Chondrocyte (in vitro differentiated cells): ENCODE measurements at regions not wholly inside any gene's neighbourhood (a gene's known extent, or its start where the extent isn't known, plus 50 kb on each side); places are given as distances from the start of the nearest gene placed in this dataset.

Source experiments
- DNase-seq: peaks from one replicate; pipeline ENCODE4 v3.0.0; 2021; ENCODE audit warnings: mixed read lengths, low spot score
- H3K27ac Mint-ChIP-seq: one replicate; pipeline ENCODE4 v1.8.0; 2021; ENCODE audit warnings: mild to moderate bottlenecking, moderate library complexity, mixed read lengths; ENCODE audit not compliant: unreplicated experiment
- H3K27me3 Mint-ChIP-seq: 2 replicates; pipeline ENCODE4 v1.8.0; 2021; ENCODE audit warnings: low read depth, mixed read lengths
- H3K36me3 Mint-ChIP-seq: 2 replicates; pipeline ENCODE4 v1.8.0; 2021; ENCODE audit warnings: low read depth, mixed read lengths
- H3K4me1 Mint-ChIP-seq: 2 replicates; pipeline ENCODE4 v1.8.0; 2021; ENCODE audit warnings: low read depth, mild to moderate bottlenecking, mixed read lengths
- H3K4me3 Mint-ChIP-seq: one replicate; pipeline ENCODE4 v1.8.0; 2021; ENCODE audit warnings: mild to moderate bottlenecking, moderate library complexity, mixed read lengths; ENCODE audit not compliant: unreplicated experiment
- H3K9me3 Mint-ChIP-seq: 2 replicates; pipeline ENCODE4 v1.8.0; 2021; ENCODE audit warnings: low read depth, mixed read lengths
- CTCF ChIP-seq: fragments of 200-600 bp; sonication (generic); IDR thresholded peaks from 2 replicates; pipeline ENCODE4 v1.5.0; 2021; ENCODE audit warnings: antibody characterized with exemption, mild to moderate bottlenecking, moderate library complexity

DNA sequence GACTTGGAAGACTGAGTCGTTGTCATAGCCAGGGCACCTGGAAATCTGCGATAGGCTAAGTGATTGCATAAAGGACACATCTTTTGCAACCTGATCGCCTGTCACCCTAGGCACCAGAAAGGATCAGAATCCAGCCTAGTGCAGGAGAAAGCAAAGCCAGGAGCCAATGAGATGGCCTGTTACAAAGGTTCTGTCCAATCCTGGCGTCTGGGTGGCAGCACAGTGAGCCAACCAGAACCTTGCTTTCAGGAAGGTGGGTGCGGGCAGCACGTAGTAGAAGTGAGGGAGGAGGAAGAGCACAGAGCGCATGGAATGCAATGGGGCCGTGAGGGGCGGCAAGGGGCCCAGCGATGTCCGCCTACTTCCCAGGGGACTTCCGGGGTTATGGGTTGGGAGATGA is 120.4 kb upstream of the GGTLC1 start:
- TF ChIP-seq CTCF, result no peak
- Mint-ChIP-seq H3K9me3 (no peaks in the 10 kb centered on the region), H3K4me1 (peaks cover 17% of the 10 kb centered on the region), H3K27ac (no peak overlapping the region), H3K4me3 (no peak overlapping the region), H3K27me3 (no peaks in the 10 kb centered on the region), H3K36me3 (no peaks in the 10 kb centered on the region)
- no peak for DNase-seq

DNA sequence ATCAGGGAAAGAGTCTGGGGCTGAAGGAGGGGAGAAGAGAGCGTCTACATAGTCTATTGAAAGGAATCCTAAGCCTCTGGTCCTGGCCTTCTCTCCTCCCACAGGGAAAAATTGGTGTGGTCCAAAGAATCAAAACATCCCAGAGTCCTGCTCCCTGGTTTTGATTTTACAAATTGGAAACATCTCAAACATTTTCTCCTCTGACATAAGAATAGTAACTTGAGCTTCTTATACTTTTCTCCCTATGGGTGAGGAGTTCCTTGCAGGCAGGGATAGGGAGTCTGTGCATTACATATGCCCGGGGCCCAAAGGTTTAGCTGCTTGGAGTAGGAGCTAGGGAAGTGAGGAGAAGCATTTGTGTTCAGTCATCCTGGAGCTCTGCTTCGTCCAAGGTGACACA is 120.0 kb upstream of the GGTLC1 start:
- Mint-ChIP-seq H3K27me3 (no peaks in the 10 kb centered on the region), H3K36me3 (no peaks in the 10 kb centered on the region), H3K4me3 (no peak overlapping the region), H3K9me3 (no peaks in the 10 kb centered on the region), H3K4me1 (peaks cover 21% of the 10 kb centered on the region), H3K27ac (no peak overlapping the region)
- no peak for TF ChIP-seq CTCF
- no peak for DNase-seq

DNA sequence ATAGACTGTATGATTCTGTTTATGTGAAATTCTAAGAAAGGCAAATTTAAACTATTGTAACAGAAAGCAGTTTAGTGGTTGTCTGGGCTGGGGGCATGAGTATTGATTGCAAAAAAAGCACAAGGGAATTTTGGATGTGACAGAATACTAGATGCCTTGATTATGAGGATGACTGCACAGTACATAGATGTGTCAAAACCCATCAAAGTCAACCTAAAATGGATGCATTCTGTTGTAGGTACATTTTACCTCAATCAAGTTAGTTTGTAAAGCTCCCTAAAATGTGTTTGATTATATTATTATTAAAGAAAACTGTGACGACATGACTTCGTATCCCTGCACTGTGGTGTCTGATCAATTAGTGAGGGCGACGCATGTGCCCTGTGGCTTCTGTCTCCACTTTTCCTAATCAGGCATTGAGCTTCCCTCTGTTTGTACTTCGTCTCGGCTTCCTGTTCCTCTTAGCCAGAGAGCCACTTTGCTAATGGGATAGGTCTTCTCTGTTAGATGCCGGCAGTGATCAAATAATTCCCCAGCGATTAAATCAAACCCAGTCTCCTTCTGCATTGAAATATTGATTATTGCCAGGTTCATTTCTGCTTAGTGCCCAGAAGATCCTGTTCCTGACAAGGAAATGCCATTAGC is 118.3 kb upstream of the GGTLC1 start:
- H3K36me3 Mint-ChIP-seq, result no peaks in the 10 kb centered on the region
- peaks cover 34% of the 10 kb centered on the region for H3K4me1 Mint-ChIP-seq
- no peaks in the 10 kb centered on the region for H3K27me3 Mint-ChIP-seq
- no peak overlapping the region for H3K4me3 Mint-ChIP-seq
- no peak for TF ChIP-seq CTCF
- no peaks in the 10 kb centered on the region for H3K9me3 Mint-ChIP-seq
- H3K27ac Mint-ChIP-seq, result no peak overlapping the region
- DNase-seq, result no peak

- Mint-ChIP-seq H3K27ac (no peak overlapping the region), H3K27me3 (no peaks in the 10 kb centered on the region), H3K36me3 (no peaks in the 10 kb centered on the region), H3K4me1 (peaks cover 34% of the 10 kb centered on the region), H3K4me3 (no peak overlapping the region), H3K9me3 (no peaks in the 10 kb centered on the region)
- no peak for DNase-seq
- TF ChIP-seq CTCF, result no peak
Observed at GRCh38 chr20:24106150-24106800, 117.7 kb upstream of the GGTLC1 start.

- no peaks in the 10 kb centered on the region for H3K36me3 Mint-ChIP-seq
- H3K4me3 Mint-ChIP-seq, result no peak overlapping the region
- peaks cover 56% of the 10 kb centered on the region for H3K4me1 Mint-ChIP-seq
- TF ChIP-seq CTCF, result no peak
- peak overlapping the region; percentile 59 for H3K27ac Mint-ChIP-seq
- no peaks in the 10 kb centered on the region for H3K27me3 Mint-ChIP-seq
- H3K9me3 Mint-ChIP-seq, result no peaks in the 10 kb centered on the region
- DNase-seq, result no peak
Observed at GRCh38 chr20:24102749-24103333, 114.3 kb upstream of the GGTLC1 start.
